GM12891 (cell line): ENCODE measurements at regions not wholly inside any gene's neighbourhood (a gene's known extent, or its start where the extent isn't known, plus 50 kb on each side); places are given as distances from the start of the nearest gene placed in this dataset.

Experiments used
- POLR2A ChIP-seq: IDR thresholded peaks from 2 replicates; pipeline ENCODE4 v1.6.1; 2011; ENCODE audit warnings: low read depth, low read length, control low read depth
- POLR2AphosphoS5 ChIP-seq: IDR thresholded peaks from 2 replicates; pipeline ENCODE4 v1.6.1; 2011; ENCODE audit warnings: low read depth, low read length, control low read depth
- TAF1 ChIP-seq: IDR thresholded peaks from 2 replicates; pipeline ENCODE4 v1.6.1; 2011; ENCODE audit warnings: low read depth, low read length, control low read depth

- TF ChIP-seq POLR2A: no peak
- no peak for TF ChIP-seq POLR2AphosphoS5
- TF ChIP-seq TAF1: no peak
Measured at GRCh38 chr6:9511157-9511556, 903.7 kb downstream of the TFAP2A start.
